ENCODE measurements at regions not wholly inside any gene's neighbourhood (a gene's known extent, or its start where the extent isn't known, plus 50 kb on each side); places are given as distances from the start of the nearest gene placed in this dataset.

- TF ChIP-seq POLR2A (IDR thresholded peaks at IDR 0.05; ENCODE audit: low read depth, low read length) (no peak), POLR2AphosphoS5 (IDR thresholded peaks at IDR 0.05; ENCODE audit: low read depth, low read length) (no peak)
Measured at GRCh38 chr18:76668546-76668945, 153.8 kb upstream of the ZNF236 start.
